SJSA1 (cell line): ENCODE measurements at regions not wholly inside any gene's neighbourhood (a gene's known extent, or its start where the extent isn't known, plus 50 kb on each side); places are given as distances from the start of the nearest gene placed in this dataset.

ENCODE experiments used
- DNase-seq, 2 experiments: peaks; one replicate each; pipeline ENCODE4 v3.0.0-alpha.2; 2015 to 2020; ENCODE audit warnings: low spot score in 2 of 2, low read depth in 1 of 2
- H3K27ac ChIP-seq: fragments of 250-450 bp; sonication (Bioruptor Pico); 2 replicates; pipeline ENCODE4 v1.5.1; 2020; ENCODE audit warnings: mild to moderate bottlenecking, moderate library complexity
- H3K27me3 ChIP-seq: fragments of 250-450 bp; sonication (Bioruptor Pico); replicated peaks from 2 replicates; pipeline ENCODE4 v1.5.1; 2020; ENCODE audit warnings: mild to moderate bottlenecking, moderate library complexity
- H3K36me3 ChIP-seq: fragments of 250-450 bp; sonication (Bioruptor Pico); 2 replicates; pipeline ENCODE4 v1.5.1; 2020; ENCODE audit warnings: mild to moderate bottlenecking
- H3K4me1 ChIP-seq: fragments of 250-450 bp; sonication (Bioruptor Pico); replicated peaks from 2 replicates; pipeline ENCODE4 v1.6.1; 2021; ENCODE audit warnings: mild to moderate bottlenecking
- H3K4me3 ChIP-seq: fragments of 250-450 bp; sonication (Bioruptor Pico); 2 replicates; pipeline ENCODE4 v1.5.1; 2020; ENCODE audit warnings: mild to moderate bottlenecking
- H3K9me3 ChIP-seq: fragments of 250-450 bp; sonication (Bioruptor Pico); replicated peaks from 2 replicates; pipeline ENCODE4 v1.5.1; 2020; ENCODE audit warnings: mild to moderate bottlenecking

DNA sequence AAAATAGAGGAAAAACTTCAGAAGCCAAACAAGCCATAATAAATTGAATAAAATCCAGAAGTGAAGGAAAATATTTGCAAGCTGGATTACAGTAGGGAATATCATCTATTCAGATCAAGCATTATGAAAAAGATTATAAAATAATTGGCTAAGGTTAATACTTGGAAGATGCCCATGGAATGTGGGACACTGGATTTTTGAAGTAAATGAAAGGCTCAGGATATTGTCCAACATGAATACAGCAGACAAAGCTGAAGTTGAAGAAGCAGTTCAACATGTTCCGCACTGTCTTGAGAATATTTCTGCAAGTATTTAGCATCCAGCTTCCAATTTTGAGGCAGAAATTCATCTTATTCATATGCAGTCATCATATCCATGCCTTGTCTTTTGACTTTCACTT, 1278.4 kb upstream of the GJE1 start:
- Histone ChIP-seq H3K27ac (no peak overlapping the region), H3K9me3 (no peaks in the 10 kb centered on the region), H3K36me3 (no peaks in the 10 kb centered on the region), H3K4me3 (no peak overlapping the region), H3K27me3 (no peaks in the 10 kb centered on the region), H3K4me1 (peaks cover 15% of the 10 kb centered on the region)
- no peak for DNase-seq

DNA sequence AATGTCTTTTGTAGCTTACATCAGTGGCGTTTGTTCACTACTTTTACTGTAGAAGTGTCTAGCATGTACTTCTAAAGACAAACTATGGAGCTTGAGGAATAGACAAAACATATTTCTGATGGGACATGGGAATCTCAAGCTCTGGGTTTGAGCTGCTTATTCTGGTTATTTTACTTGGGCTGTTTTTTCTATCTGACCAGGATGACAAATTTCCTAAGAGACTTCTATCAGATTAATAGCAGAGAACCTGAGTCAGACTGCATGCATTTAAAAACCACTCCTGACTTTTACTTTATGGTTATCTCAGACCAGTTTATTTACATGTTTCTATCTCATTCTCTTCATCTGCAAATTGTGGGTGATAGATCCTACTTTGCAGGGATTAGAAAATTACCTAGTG, 1282.3 kb upstream of the GJE1 start:
- Histone ChIP-seq H3K4me1 (peaks cover 3% of the 10 kb centered on the region; the same call in 1 of the 2 replicates), H3K36me3 (no peaks in the 10 kb centered on the region), H3K27me3 (no peaks in the 10 kb centered on the region), H3K4me3 (no peak overlapping the region), H3K27ac (no peak overlapping the region), H3K9me3 (no peaks in the 10 kb centered on the region)
- no peak for DNase-seq

DNA sequence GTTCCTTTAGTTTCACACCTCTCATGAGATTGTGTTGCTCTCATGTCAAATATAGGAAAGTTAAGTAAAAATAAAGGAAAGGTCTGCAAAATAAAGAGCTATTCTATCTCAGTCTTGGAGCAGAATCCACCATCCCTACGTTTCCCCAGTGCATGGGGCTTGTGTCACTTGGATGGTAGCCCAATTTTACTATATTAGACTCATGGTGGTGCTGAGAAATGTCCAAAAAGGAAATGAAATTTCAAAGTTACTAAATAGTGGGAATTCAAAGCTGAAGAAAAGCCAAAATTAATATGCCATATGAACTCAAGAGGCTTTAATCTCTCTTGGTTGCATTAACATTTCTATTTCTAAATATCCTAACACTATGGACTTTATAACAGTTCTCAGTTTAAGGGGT, 1283.3 kb upstream of the GJE1 start:
- Histone ChIP-seq H3K4me1 (peaks cover 3% of the 10 kb centered on the region; the same call in 1 of the 2 replicates), H3K36me3 (no peaks in the 10 kb centered on the region), H3K27ac (no peak overlapping the region), H3K27me3 (no peaks in the 10 kb centered on the region), H3K9me3 (no peaks in the 10 kb centered on the region), H3K4me3 (no peak overlapping the region)
- DNase-seq = no peak

GRCh38 chr6:140847262-140847645, 1285.5 kb upstream of the GJE1 start:
- Histone ChIP-seq H3K4me3 (no peak overlapping the region), H3K36me3 (no peaks in the 10 kb centered on the region), H3K9me3 (no peaks in the 10 kb centered on the region), H3K4me1 (peaks cover 3% of the 10 kb centered on the region; the same call in 1 of the 2 replicates), H3K27ac (no peak overlapping the region), H3K27me3 (no peaks in the 10 kb centered on the region)
- no peak for DNase-seq

- H3K4me3 ChIP-seq = no peak overlapping the region
- no peaks in the 10 kb centered on the region for H3K36me3 ChIP-seq
- H3K4me1 ChIP-seq = peaks cover 3% of the 10 kb centered on the region; the same call in 1 of the 2 replicates
These were observed 1286.0 kb upstream of the GJE1 start for GRCh38 chr6:140846503-140847261.

GRCh38 chr6:140845701-140846100, 1287.0 kb upstream of the GJE1 start:
- Histone ChIP-seq H3K4me3 (no peak overlapping the region), H3K27me3 (no peaks in the 10 kb centered on the region), H3K9me3 (no peaks in the 10 kb centered on the region), H3K36me3 (no peaks in the 10 kb centered on the region), H3K27ac (no peak overlapping the region), H3K4me1 (peaks cover 3% of the 10 kb centered on the region; the same call in 1 of the 2 replicates)
- DNase-seq = no peak

More at GRCh38 chr6:140846503-140847261, 1286.0 kb upstream of the GJE1 start:
- Histone ChIP-seq H3K9me3 (no peaks in the 10 kb centered on the region), H3K27ac (no peak overlapping the region), H3K27me3 (no peaks in the 10 kb centered on the region)
- no peak for DNase-seq

- Histone ChIP-seq H3K27me3 (no peaks in the 10 kb centered on the region), H3K4me3 (no peak overlapping the region), H3K4me1 (no peaks in the 10 kb centered on the region; the same call in 1 of the 2 replicates), H3K36me3 (no peaks in the 10 kb centered on the region), H3K27ac (no peak overlapping the region), H3K9me3 (no peaks in the 10 kb centered on the region)
- no peak for DNase-seq
These were observed 1288.6 kb upstream of the GJE1 start for GRCh38 chr6:140844167-140844566.

GRCh38 chr6:140833408-140833807, 1299.3 kb upstream of the GJE1 start:
- no peak for DNase-seq
- H3K27ac ChIP-seq = no peak overlapping the region
- H3K27me3 ChIP-seq = no peaks in the 10 kb centered on the region
- H3K4me3 ChIP-seq = no peak overlapping the region
- H3K36me3 ChIP-seq = 0 out of 2 replicates have a peak, but pooled peaks cover 2% of the 10 kb centered on the region
- no peaks in the 10 kb centered on the region for H3K4me1 ChIP-seq
- no peaks in the 10 kb centered on the region for H3K9me3 ChIP-seq

- Histone ChIP-seq H3K27ac (no peak overlapping the region), H3K4me3 (no peak overlapping the region), H3K36me3 (0 out of 2 replicates have a peak, but pooled peaks cover 2% of the 10 kb centered on the region), H3K4me1 (no peaks in the 10 kb centered on the region), H3K9me3 (no peaks in the 10 kb centered on the region), H3K27me3 (no peaks in the 10 kb centered on the region)
- no peak for DNase-seq
These were observed 1302.1 kb upstream of the GJE1 start for GRCh38 chr6:140830666-140831065.

GRCh38 chr6:140828856-140829255, 1303.9 kb upstream of the GJE1 start:
- H3K27me3 ChIP-seq = no peaks in the 10 kb centered on the region
- H3K27ac ChIP-seq = no peak overlapping the region
- no peak for DNase-seq
- H3K9me3 ChIP-seq = no peaks in the 10 kb centered on the region
- 0 out of 2 replicates have a peak, but pooled peaks cover 2% of the 10 kb centered on the region for H3K36me3 ChIP-seq
- H3K4me3 ChIP-seq = no peak overlapping the region
- no peaks in the 10 kb centered on the region for H3K4me1 ChIP-seq

DNA sequence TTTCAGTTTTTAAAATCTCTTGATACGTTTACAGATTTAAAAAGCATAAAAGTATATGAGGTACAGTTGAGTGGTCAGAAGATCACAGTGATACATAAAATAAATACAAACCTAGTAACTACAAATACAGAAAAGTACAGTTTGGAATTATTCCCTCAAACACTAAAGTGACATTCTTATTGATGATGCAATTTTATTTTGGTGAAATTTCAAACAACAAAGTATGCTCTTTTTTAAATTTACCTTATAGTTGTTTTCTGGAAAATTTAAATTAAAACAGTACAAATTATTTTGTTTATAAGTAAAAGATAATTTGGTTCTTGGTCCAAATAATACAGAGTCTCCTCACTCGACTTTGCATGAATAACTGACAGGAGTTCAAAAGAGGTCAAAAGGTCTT, 1305.1 kb upstream of the GJE1 start:
- no peak overlapping the region for H3K4me3 ChIP-seq
- no peak overlapping the region for H3K27ac ChIP-seq
- H3K9me3 ChIP-seq = no peaks in the 10 kb centered on the region
- H3K27me3 ChIP-seq = no peaks in the 10 kb centered on the region
- no peaks in the 10 kb centered on the region for H3K4me1 ChIP-seq
- no peaks in the 10 kb centered on the region for H3K36me3 ChIP-seq
- no peak for DNase-seq

DNA sequence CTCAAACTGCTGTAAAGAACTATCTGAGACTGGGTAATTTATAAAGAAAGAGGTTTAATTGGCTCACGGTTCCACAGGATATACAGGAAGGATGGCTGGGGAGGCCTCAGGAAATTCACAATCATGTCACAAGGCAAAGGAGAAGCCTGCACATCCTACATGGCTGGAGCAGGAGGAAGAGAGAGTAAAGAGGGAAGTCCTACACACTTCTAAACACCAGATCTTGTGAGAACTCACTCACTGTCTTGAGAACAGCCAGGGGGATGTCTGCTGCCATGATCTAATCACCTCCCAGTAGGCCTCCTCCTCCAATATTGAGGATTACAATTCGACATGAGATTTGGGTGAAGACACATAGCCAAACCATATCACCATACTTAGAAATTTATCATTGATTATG, 1307.0 kb upstream of the GJE1 start:
- Histone ChIP-seq H3K9me3 (no peaks in the 10 kb centered on the region), H3K4me3 (no peak overlapping the region), H3K4me1 (no peaks in the 10 kb centered on the region), H3K27me3 (no peaks in the 10 kb centered on the region), H3K27ac (no peak overlapping the region), H3K36me3 (no peaks in the 10 kb centered on the region)
- no peak for DNase-seq

GRCh38 chr6:140824595-140824994, 1308.1 kb upstream of the GJE1 start:
- no peaks in the 10 kb centered on the region for H3K4me1 ChIP-seq
- H3K4me3 ChIP-seq = no peak overlapping the region
- no peak overlapping the region for H3K27ac ChIP-seq
- H3K27me3 ChIP-seq = no peaks in the 10 kb centered on the region
- no peak for DNase-seq
- no peaks in the 10 kb centered on the region for H3K9me3 ChIP-seq
- H3K36me3 ChIP-seq = no peaks in the 10 kb centered on the region

DNA sequence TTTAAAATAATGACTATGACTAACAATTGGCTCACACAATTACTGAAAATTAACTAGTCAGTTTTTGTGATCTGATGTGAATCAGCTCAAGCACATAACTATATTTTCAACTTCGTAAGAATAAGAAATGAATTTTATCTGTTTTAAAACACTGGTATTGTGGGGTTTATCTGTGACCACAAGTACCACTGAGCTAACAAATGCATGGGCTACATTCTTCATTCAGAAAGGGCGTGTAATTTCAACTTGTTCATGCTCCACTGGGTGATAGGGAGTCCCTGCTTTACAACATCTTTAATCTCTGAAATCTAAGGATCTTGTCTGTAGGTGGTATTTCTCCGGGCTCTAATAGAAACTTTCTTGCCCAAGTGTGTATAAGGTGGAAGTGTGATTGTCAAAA, 1311.5 kb upstream of the GJE1 start:
- Histone ChIP-seq H3K4me1 (no peaks in the 10 kb centered on the region), H3K9me3 (no peaks in the 10 kb centered on the region), H3K27ac (no peak overlapping the region), H3K36me3 (no peaks in the 10 kb centered on the region), H3K4me3 (no peak overlapping the region), H3K27me3 (no peaks in the 10 kb centered on the region)
- no peak for DNase-seq

DNA sequence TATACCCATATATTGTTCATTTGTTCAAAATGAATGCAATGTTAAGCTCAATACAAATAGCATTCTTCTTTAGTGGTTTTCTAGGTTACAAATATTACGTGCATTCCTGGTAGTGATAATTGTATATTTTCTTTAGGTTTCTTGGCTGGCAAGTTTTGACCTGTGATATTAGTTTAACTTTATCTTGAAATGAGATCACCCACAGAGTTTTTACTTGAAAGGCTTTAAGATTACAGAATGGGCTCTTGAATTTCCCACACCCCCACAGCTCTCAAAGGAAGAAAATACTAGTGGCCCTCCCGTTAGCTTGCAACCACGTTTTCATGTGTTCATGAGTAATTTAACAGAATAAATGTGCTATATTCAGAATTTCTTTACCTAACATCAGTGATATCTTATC, 1315.5 kb upstream of the GJE1 start:
- Histone ChIP-seq H3K9me3 (no peaks in the 10 kb centered on the region), H3K27me3 (no peaks in the 10 kb centered on the region), H3K4me1 (no peaks in the 10 kb centered on the region), H3K36me3 (no peaks in the 10 kb centered on the region), H3K27ac (no peak overlapping the region), H3K4me3 (no peak overlapping the region)
- DNase-seq = no peak
